OCI-LY3 (cell line): ENCODE measurements at regions not wholly inside any gene's neighbourhood (a gene's known extent, or its start where the extent isn't known, plus 50 kb on each side); places are given as distances from the start of the nearest gene placed in this dataset.

ENCODE experiments used
- H2AFZ ChIP-seq: fragments of 200-600, 300-600 bp; shearing (Covaris generic); 2 replicates; pipeline ENCODE4 v1.6.0; 2014; ENCODE audit warnings: antibody characterized with exemption, low read depth, low read length
- H3K27ac ChIP-seq: fragments of 200-600, 300-600 bp; sonication (generic); 2 replicates; pipeline ENCODE4 v1.5.1; 2014; ENCODE audit warnings: mild to moderate bottlenecking, low read length, moderate library complexity, mixed read lengths
- H3K27me3 ChIP-seq: fragments of 200-600, 300-600 bp; sonication (generic); 2 replicates; pipeline ENCODE4 v1.6.1; 2014; ENCODE audit warnings: low read depth, low read length, mixed read lengths
- H3K36me3 ChIP-seq: fragments of 200-600, 300-600 bp; sonication (generic); replicated peaks from 2 replicates; pipeline ENCODE3; 2014; ENCODE audit warnings: low read depth, low read length, mixed read lengths
- H3K4me1 ChIP-seq: fragments of 300-600, 200-600 bp; sonication (generic); 2 replicates; pipeline ENCODE4 v1.6.1; 2014; ENCODE audit warnings: low read length, mixed read lengths
- H3K4me2 ChIP-seq: fragments of 200-600, 300-600 bp; sonication (generic); 2 replicates; pipeline ENCODE4 v1.6.1; 2014; ENCODE audit warnings: low read length, mixed read lengths
- H3K4me3 ChIP-seq: fragments of 300-600, 200-600 bp; sonication (generic); 2 replicates; pipeline ENCODE4 v1.5.1; 2014; ENCODE audit warnings: antibody characterized with exemption, mild to moderate bottlenecking, low read length, moderate library complexity
- H3K79me2 ChIP-seq: fragments of 300-600, 200-600 bp; shearing (Covaris generic); 2 replicates; pipeline ENCODE4 v1.6.1; 2014; ENCODE audit warnings: mild to moderate bottlenecking, low read length, mixed read lengths
- H3K9ac ChIP-seq: fragments of 300-600, 200-600 bp; shearing (Covaris generic); 2 replicates; pipeline ENCODE4 v1.6.0; 2014; ENCODE audit warnings: mild to moderate bottlenecking, low read length, moderate library complexity
- H3K9me3 ChIP-seq: fragments of 200-600, 300-600 bp; shearing (Covaris generic); 2 replicates; pipeline ENCODE4 v1.6.1; 2014; ENCODE audit warnings: low read length, mixed read lengths; ENCODE audit not compliant: insufficient read depth
- H4K20me1 ChIP-seq: fragments of 200-600, 300-600 bp; sonication (generic); 2 replicates; pipeline ENCODE4 v1.6.1; 2016; ENCODE audit warnings: low read length, mixed read lengths; ENCODE audit not compliant: insufficient read depth
- EZH2phosphoT487 ChIP-seq: fragments of 200-600 bp; shearing (Covaris generic); IDR thresholded peaks from 2 replicates; pipeline ENCODE4 v1.6.1; 2018; ENCODE audit warnings: antibody characterized with exemption, mixed run types, low read depth
- TF ChIP-seq, protein P1 (sequence below): fragments of 200-600, 300-600 bp; sonication (generic); IDR thresholded peaks from 2 replicates; pipeline ENCODE4 v1.5.1; 2014; ENCODE audit warnings: antibody characterized with exemption, low read length, low read depth

- H3K27ac ChIP-seq = no peak overlapping the region
- H3K9me3 ChIP-seq = no peaks in the 10 kb centered on the region
- H2AFZ ChIP-seq = no peak overlapping the region
- no peaks in the 10 kb centered on the region for H3K4me1 ChIP-seq
- no peak overlapping the region for H3K4me3 ChIP-seq
- no peaks in the 10 kb centered on the region for H3K36me3 ChIP-seq
- TF ChIP-seq, protein P1, sequence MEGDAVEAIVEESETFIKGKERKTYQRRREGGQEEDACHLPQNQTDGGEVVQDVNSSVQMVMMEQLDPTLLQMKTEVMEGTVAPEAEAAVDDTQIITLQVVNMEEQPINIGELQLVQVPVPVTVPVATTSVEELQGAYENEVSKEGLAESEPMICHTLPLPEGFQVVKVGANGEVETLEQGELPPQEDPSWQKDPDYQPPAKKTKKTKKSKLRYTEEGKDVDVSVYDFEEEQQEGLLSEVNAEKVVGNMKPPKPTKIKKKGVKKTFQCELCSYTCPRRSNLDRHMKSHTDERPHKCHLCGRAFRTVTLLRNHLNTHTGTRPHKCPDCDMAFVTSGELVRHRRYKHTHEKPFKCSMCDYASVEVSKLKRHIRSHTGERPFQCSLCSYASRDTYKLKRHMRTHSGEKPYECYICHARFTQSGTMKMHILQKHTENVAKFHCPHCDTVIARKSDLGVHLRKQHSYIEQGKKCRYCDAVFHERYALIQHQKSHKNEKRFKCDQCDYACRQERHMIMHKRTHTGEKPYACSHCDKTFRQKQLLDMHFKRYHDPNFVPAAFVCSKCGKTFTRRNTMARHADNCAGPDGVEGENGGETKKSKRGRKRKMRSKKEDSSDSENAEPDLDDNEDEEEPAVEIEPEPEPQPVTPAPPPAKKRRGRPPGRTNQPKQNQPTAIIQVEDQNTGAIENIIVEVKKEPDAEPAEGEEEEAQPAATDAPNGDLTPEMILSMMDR = no peak
- no peak for TF ChIP-seq EZH2phosphoT487
- no peaks in the 10 kb centered on the region for H4K20me1 ChIP-seq
- H3K9ac ChIP-seq = no peak overlapping the region
- no peaks in the 10 kb centered on the region for H3K79me2 ChIP-seq
- H3K4me2 ChIP-seq = no peak overlapping the region
- no peaks in the 10 kb centered on the region for H3K27me3 ChIP-seq
Observed at GRCh38 chr5:96288845-96289185, 144.2 kb downstream of the PCSK1 start.

DNA sequence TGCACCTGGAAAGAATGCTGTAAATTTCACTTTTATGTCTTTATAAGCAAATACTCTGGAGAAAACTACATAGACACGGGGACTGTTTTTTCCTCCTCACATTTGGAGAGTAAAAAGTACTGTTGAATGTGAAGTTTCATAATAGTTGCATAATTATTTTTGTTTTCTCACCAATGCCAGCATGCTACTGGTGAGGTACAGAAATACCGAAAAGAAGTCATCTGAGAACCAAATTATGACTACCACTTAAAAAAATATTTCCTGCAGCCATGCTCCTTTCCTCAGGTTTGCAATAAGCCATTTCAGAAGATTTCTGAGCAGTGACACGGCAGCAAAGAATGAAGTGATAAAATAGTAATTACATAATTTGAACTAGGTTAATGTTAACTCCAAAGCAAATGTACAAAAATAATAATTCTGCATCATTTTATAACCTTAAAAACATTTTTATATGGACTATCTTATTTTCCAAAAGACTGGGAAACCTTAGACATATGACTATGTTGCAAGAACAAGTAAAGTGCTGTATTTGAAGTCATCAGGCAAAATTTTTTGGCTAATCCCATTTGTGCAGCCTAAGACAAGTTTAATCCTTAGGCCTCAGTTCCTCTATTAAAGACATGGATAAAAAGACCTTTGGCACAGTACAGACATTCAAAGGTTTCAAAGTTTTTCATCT, 144.7 kb downstream of the PCSK1 start:
- Histone ChIP-seq H3K27ac (no peak overlapping the region), H3K4me3 (no peak overlapping the region), H2AFZ (no peak overlapping the region), H3K9me3 (no peaks in the 10 kb centered on the region), H3K4me1 (no peaks in the 10 kb centered on the region), H3K27me3 (no peaks in the 10 kb centered on the region), H3K9ac (no peak overlapping the region), H4K20me1 (no peaks in the 10 kb centered on the region), H3K36me3 (no peaks in the 10 kb centered on the region), H3K79me2 (no peaks in the 10 kb centered on the region), H3K4me2 (no peak overlapping the region)
- TF ChIP-seq, protein P1 = no peak
- no peak for TF ChIP-seq EZH2phosphoT487

- no peak for TF ChIP-seq EZH2phosphoT487
- TF ChIP-seq, protein P1 = no peak
- Histone ChIP-seq H3K4me2 (no peak overlapping the region), H3K27ac (no peak overlapping the region)
Observed at GRCh38 chr5:96287136-96287535, 145.9 kb downstream of the PCSK1 start.

DNA sequence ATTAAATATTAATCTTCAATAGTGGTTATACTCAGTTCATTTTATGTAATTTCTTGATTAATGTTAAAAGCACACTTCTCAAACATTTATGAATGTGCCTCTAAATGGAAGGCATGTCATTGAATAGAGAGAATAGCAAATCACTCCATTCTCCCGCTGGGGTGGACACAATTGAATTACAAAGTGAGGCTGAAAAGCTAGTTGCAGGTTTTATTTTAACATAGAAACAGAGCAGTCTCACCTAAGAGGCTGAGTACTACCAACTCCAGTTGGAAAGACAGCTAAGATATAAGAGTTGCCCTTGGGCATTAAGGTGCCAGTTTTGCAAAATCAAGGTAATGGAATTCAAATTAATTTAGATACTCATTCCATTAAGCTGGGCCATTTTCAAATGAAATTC, 147.2 kb downstream of the PCSK1 start:
- no peak overlapping the region for H3K4me3 ChIP-seq
- H3K9me3 ChIP-seq = no peaks in the 10 kb centered on the region
- no peaks in the 10 kb centered on the region for H3K4me1 ChIP-seq
- no peak overlapping the region for H3K9ac ChIP-seq
- no peaks in the 10 kb centered on the region for H3K27me3 ChIP-seq
- H3K79me2 ChIP-seq = no peaks in the 10 kb centered on the region
- no peak overlapping the region for H3K27ac ChIP-seq
- no peaks in the 10 kb centered on the region for H4K20me1 ChIP-seq
- no peak overlapping the region for H3K4me2 ChIP-seq
- TF ChIP-seq, protein P1 = no peak
- TF ChIP-seq EZH2phosphoT487 = no peak
- H2AFZ ChIP-seq = no peak overlapping the region
- H3K36me3 ChIP-seq = no peaks in the 10 kb centered on the region

More at GRCh38 chr5:96287136-96287535, 145.9 kb downstream of the PCSK1 start:
- Histone ChIP-seq H3K9me3 (no peaks in the 10 kb centered on the region), H3K4me3 (no peak overlapping the region), H4K20me1 (no peaks in the 10 kb centered on the region), H3K9ac (no peak overlapping the region), H2AFZ (no peak overlapping the region), H3K79me2 (no peaks in the 10 kb centered on the region), H3K27me3 (no peaks in the 10 kb centered on the region), H3K36me3 (no peaks in the 10 kb centered on the region), H3K4me1 (no peaks in the 10 kb centered on the region)
